ENCODE measurements at regions not wholly inside any gene's neighbourhood (a gene's known extent, or its start where the extent isn't known, plus 50 kb on each side); places are given as distances from the start of the nearest gene placed in this dataset.
"Not testable (repeated sequence)": the region's sequence is repeated elsewhere in the genome, so short reads cannot be mapped to it uniquely, and the experiment has no call there.

- DNase-seq (ENCODE audit: low read depth) = no peak
- TF ChIP-seq, protein P1, sequence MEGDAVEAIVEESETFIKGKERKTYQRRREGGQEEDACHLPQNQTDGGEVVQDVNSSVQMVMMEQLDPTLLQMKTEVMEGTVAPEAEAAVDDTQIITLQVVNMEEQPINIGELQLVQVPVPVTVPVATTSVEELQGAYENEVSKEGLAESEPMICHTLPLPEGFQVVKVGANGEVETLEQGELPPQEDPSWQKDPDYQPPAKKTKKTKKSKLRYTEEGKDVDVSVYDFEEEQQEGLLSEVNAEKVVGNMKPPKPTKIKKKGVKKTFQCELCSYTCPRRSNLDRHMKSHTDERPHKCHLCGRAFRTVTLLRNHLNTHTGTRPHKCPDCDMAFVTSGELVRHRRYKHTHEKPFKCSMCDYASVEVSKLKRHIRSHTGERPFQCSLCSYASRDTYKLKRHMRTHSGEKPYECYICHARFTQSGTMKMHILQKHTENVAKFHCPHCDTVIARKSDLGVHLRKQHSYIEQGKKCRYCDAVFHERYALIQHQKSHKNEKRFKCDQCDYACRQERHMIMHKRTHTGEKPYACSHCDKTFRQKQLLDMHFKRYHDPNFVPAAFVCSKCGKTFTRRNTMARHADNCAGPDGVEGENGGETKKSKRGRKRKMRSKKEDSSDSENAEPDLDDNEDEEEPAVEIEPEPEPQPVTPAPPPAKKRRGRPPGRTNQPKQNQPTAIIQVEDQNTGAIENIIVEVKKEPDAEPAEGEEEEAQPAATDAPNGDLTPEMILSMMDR (IDR thresholded peaks at IDR 0.05; ENCODE audit: insufficient read depth, low read depth, low read length) = no peak
- no peak overlapping the region for H3K4me3 ChIP-seq (ENCODE audit: low read depth, low read length)
These were observed 179.5 kb upstream of the PKN2 start for GRCh38 chr1:88504601-88505000.

GRCh38 chr1:88509379-88509778, 174.7 kb upstream of the PKN2 start:
- no peak overlapping the region for H3K4me3 ChIP-seq (ENCODE audit: low read depth, low read length)
- TF ChIP-seq, protein P1 (IDR thresholded peaks at IDR 0.05; ENCODE audit: insufficient read depth, low read depth, low read length) = no peak
- peak; percentile 36 for DNase-seq (ENCODE audit: low read depth)

GRCh38 chr1:88514544-88515060, 169.5 kb upstream of the PKN2 start:
- H3K4me3 ChIP-seq (ENCODE audit: low read depth, low read length) = no peak overlapping the region
- DNase-seq (ENCODE audit: low read depth) = no peak
- TF ChIP-seq, protein P1 (IDR thresholded peaks at IDR 0.05; ENCODE audit: insufficient read depth, low read depth, low read length) = no peak

DNA sequence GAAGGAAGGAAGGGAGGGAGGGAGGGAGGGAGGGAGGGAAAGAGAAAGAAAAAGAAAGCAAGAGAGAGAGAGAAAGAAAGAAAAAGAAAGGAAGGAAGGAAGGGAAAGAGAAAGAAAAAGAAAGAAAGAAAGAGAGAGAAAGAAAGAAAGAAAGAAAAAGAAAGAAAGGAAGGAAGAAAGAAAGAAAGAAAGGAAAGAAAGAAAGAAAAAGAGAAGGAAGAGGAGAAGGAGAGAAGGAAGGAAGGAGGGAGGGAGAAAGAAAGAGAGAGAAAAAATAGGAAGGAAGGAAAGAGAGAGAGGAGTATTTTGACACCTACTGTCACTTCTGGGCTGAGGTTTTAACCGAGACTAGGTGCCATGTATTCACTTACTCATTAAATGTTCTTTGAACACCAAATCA, 166.6 kb upstream of the PKN2 start:
- not testable (repeated sequence) for DNase-seq (ENCODE audit: low read depth)

DNA sequence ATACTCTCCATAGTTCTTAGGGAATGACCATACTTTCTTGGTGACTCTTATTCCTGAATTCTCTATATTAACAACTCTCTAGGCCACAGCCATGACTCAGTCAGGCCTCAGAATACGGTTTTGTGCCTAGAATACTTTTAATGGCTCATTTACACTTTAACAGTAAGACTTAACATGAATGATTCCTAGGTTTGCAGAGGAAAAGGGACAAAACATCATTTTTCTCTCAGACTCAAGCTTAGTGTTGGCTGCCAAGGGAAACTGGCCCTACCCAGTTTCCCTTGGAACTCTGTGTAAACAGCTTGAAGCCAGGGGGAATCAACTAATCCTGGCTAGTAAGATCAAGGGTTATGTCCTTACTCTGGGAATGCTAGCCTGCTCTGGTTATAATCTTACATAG, 164.9 kb upstream of the PKN2 start:
- H3K4me3 ChIP-seq (ENCODE audit: low read depth, low read length) = no peak overlapping the region
- TF ChIP-seq, protein P1 (IDR thresholded peaks at IDR 0.05; ENCODE audit: insufficient read depth, low read depth, low read length) = no peak
- peak; percentile 6 for DNase-seq (ENCODE audit: low read depth)

More for the DNA sequence above, 166.6 kb upstream of the PKN2 start:
- not testable (repeated sequence) for H3K4me3 ChIP-seq (ENCODE audit: low read depth, low read length)

GRCh38 chr1:88523854-88524528, 160.1 kb upstream of the PKN2 start:
- no peak for DNase-seq (ENCODE audit: low read depth)
- no peak overlapping the region for H3K4me3 ChIP-seq (ENCODE audit: low read depth, low read length)
- TF ChIP-seq, protein P1 (IDR thresholded peaks at IDR 0.05; ENCODE audit: insufficient read depth, low read depth, low read length) = no peak

DNA sequence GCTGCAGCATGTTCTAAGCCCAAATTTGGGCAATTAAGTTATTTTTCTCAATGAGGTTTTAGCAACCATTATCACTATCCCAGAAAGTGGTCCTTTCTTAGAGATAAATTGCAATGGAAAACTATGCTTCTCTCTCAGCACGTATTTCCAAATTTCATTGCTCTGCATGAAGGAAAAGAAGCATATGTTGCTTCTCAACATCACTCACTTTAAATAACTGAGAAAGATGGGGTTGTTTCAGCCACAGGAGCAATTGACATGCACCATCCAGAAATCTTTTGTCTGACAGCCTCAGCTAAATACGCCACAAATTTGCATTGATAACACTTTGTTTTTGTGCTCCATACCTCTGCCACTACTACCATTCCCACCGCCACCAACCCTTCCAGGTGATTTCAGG, 157.6 kb upstream of the PKN2 start:
- H3K4me3 ChIP-seq (ENCODE audit: low read depth, low read length) = no peak overlapping the region
- DNase-seq (ENCODE audit: low read depth) = no peak
- TF ChIP-seq, protein P1 (IDR thresholded peaks at IDR 0.05; ENCODE audit: insufficient read depth, low read depth, low read length) = no peak
